ENCODE measurements at regions not wholly inside any gene's neighbourhood (a gene's known extent, or its start where the extent isn't known, plus 50 kb on each side); places are given as distances from the start of the nearest gene placed in this dataset.

DNA sequence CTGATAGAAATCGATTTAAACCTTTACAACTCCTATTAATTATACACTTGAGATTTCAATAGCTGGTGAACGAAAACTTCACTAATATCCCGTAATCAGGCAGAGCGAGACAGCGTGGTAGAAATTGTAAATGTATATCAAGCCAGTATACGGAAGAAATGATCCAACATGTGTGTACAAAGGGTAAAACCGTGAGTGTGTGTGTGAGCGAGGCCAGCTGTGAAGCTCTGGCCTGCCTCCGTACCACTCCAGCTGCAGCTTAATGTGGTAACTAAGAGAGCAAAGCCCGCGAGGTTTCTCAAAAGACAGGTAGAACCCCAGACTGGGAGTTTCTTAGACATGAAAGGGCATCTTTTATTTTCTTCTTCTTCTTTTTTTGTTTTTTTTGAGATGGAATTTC, 52.3 kb upstream of the ZNF516 start:
- Mint-ChIP-seq H3K4me1 (no peaks in the 10 kb centered on the region), H3K4me3 (no peak overlapping the region), H3K27me3 (peaks cover 2% of the 10 kb centered on the region), H3K27ac (no peak overlapping the region), H3K9me3 (no peaks in the 10 kb centered on the region), H3K36me3 (peaks cover 1% of the 10 kb centered on the region)

DNA sequence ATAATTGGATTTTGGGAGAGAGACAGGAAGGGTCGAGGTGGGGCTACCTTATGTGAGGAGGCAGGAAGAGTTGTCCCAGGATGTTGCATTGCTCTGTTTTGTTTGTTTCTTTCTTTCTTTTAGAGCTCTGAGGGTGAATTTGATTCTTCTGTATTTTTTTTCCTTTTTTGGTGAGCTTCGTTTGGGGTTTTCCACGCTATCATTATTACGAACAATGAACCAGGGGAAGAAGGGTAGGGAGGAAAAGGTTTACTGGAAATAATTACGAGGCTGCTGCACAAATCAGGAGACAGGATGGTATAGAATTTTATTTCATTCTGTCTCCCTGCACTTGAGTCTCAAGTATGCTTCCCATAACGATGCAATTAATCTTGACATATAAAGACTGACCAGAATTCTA, 51.4 kb upstream of the ZNF516 start:
- Mint-ChIP-seq H3K27ac (no peak overlapping the region), H3K4me3 (no peak overlapping the region), H3K27me3 (no peaks in the 10 kb centered on the region), H3K4me1 (no peaks in the 10 kb centered on the region), H3K36me3 (peaks cover 1% of the 10 kb centered on the region), H3K9me3 (no peaks in the 10 kb centered on the region)

DNA sequence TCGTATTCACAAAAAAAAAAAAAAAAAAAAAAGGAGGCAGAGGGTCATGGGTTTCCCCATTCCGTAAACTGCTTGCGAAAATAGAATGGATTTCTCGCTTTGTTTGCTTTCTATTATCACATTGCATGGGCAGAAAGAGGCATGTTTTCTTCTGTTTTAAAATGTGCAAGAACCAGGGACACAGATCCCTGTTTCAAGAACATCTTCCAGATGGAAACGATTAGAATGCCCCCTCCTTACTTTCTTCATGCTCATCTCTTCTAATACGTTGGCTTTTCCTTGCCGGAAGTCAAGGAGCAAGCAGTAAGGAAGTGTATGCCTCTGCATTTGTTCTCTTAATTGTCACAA, 51.0 kb upstream of the ZNF516 start:
- Mint-ChIP-seq H3K27ac (no peak overlapping the region), H3K4me1 (no peaks in the 10 kb centered on the region), H3K27me3 (no peaks in the 10 kb centered on the region), H3K4me3 (no peak overlapping the region), H3K9me3 (no peaks in the 10 kb centered on the region), H3K36me3 (peaks cover 1% of the 10 kb centered on the region)

DNA sequence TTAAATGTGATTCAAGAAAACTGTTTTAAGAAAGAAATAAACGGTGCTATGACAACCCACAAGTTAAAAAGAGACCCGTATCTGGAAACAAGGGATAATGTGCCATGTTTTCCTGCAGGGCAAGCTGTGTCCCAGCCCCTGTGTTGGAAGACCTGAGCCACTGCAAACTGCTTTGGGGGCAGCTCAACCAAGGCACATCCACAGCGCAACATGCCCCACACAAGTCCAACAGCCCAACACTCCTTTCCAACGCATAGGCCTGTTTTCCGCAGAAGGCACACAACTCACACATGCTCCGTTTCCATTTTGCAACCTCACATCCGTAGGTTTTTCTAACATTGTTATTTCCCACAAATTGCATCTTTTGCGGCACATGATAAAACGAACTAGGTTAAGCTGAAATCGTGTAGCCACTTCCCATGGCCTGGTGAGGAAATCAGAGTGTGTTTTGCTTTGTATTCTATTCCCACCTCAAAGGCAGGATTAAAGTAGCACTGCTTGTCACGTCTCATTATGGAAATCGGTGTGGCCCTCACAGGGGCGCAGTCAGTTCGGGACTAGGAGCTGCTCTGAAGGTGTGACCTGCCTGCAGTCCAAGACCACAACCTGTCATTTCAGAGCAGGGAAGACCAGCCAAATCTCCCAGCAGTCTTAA, 50.5 kb upstream of the ZNF516 start:
- no peaks in the 10 kb centered on the region for H3K27me3 Mint-ChIP-seq
- H3K4me3 Mint-ChIP-seq, result no peak overlapping the region
- H3K9me3 Mint-ChIP-seq, result no peaks in the 10 kb centered on the region
- H3K27ac Mint-ChIP-seq, result no peak overlapping the region
- no peaks in the 10 kb centered on the region for H3K4me1 Mint-ChIP-seq
- peaks cover 1% of the 10 kb centered on the region for H3K36me3 Mint-ChIP-seq

DNA sequence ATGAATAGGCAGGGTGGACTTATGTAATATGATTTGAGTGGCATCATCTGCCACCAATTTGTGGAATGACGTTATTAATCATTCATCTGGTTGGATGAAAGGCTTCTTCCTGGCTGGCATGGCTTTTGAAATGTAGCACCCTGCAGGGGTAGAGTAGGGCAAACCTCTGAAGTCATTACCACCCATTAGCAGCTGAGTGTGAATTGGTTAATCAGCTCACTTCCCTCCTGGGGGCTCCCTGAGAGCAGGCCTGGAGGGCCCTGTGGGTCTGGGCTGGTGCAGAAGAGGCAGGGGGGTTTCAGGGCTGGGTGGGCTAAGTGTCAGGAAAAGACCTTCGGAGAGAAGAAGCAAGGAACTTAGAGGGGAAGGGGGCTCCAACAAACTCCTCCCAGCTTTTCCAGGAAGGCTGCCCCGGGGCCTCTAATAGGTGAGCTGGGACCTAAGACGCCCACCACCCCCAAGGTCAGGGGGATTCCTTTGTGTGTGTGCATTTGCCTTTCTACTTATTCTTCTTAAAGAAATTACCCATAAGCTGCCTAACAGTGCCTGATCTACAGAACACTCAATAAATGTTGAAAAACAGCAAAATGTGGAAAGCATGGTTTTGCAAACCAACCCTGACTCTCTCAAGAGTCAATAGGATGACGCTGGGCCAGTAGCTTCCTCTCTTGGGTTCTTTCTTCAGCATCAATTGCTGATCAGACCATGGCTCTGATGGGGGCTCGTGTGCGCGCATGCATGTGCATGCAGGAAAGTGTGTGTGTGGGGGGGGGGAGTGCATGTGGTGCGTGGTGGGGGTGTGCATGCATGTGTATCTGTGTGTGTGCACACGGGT, 49.7 kb upstream of the ZNF516 start:
- no peaks in the 10 kb centered on the region for H3K4me1 Mint-ChIP-seq
- no peaks in the 10 kb centered on the region for H3K9me3 Mint-ChIP-seq
- no peaks in the 10 kb centered on the region for H3K27me3 Mint-ChIP-seq
- H3K36me3 Mint-ChIP-seq, result peaks cover 1% of the 10 kb centered on the region
- no peak overlapping the region for H3K4me3 Mint-ChIP-seq
- no peak overlapping the region for H3K27ac Mint-ChIP-seq

All from activated naive CD4-positive, alpha-beta T cell treated with anti-CD3 and anti-CD28 coated beads, Interleukin-2, amount 50 U/mL, for 24 hours (primary cell).